KMS-11 (cell line): ENCODE measurements at regions not wholly inside any gene's neighbourhood (a gene's known extent, or its start where the extent isn't known, plus 50 kb on each side); places are given as distances from the start of the nearest gene placed in this dataset.

ENCODE experiments used
- H2AFZ ChIP-seq: fragments of 200-600 bp; sonication (generic); 2 replicates; pipeline ENCODE4 v1.6.1; 2016; ENCODE audit warnings: antibody characterized with exemption, mixed run types, low read depth
- H3K27ac ChIP-seq: fragments of 200-600 bp; sonication (generic); 2 replicates; pipeline ENCODE4 v1.6.1; 2016; ENCODE audit warnings: mild to moderate bottlenecking, mixed run types
- H3K27me3 ChIP-seq: fragments of 200-600 bp; sonication (generic); 2 replicates; pipeline ENCODE4 v1.6.1; 2017; ENCODE audit warnings: mild to moderate bottlenecking, low read depth, mixed run types, moderate library complexity; ENCODE audit not compliant: insufficient read depth
- H3K36me3 ChIP-seq: fragments of 200-600 bp; sonication (generic); 2 replicates; pipeline ENCODE4 v1.6.1; 2017; ENCODE audit warnings: mild to moderate bottlenecking, mixed run types; ENCODE audit not compliant: insufficient read depth
- H3K4me1 ChIP-seq: fragments of 200-600 bp; sonication (generic); 2 replicates; pipeline ENCODE4 v1.6.1; 2016; ENCODE audit warnings: mild to moderate bottlenecking, low read depth, mixed run types; ENCODE audit not compliant: poor library complexity, severe bottlenecking
- H3K4me2 ChIP-seq: fragments of 200-600 bp; sonication (generic); 2 replicates; pipeline ENCODE4 v1.7.0; 2016; ENCODE audit warnings: mild to moderate bottlenecking, mixed run types
- H3K4me3 ChIP-seq: fragments of 200-600 bp; sonication (generic); IDR thresholded peaks from 2 replicates; pipeline ENCODE4 v1.6.1; 2017; ENCODE audit warnings: low read depth, low read length, mixed read lengths; ENCODE audit not compliant: insufficient read depth
- H3K79me2 ChIP-seq: fragments of 200-600 bp; sonication (generic); 2 replicates; pipeline ENCODE4 v1.6.1; 2016; ENCODE audit warnings: low read depth, mixed run types; ENCODE audit not compliant: insufficient read depth
- H3K9ac ChIP-seq: fragments of 200-600 bp; sonication (generic); 2 replicates; pipeline ENCODE4 v1.6.1; 2016; ENCODE audit warnings: mild to moderate bottlenecking, mixed run types
- H4K20me1 ChIP-seq: fragments of 200-600 bp; sonication (generic); 2 replicates; pipeline ENCODE4 v1.6.1; 2016; ENCODE audit warnings: mild to moderate bottlenecking, mixed run types; ENCODE audit not compliant: insufficient read depth
- CTCF ChIP-seq: fragments of 200-600 bp; sonication (generic); conservative IDR thresholded peaks from 2 replicates; pipeline ENCODE4 v1.6.1; 2017; ENCODE audit warnings: low read depth, mild to moderate bottlenecking, antibody characterized with exemption, low read length, moderate library complexity, mixed read lengths

- TF ChIP-seq CTCF: no peak
- Histone ChIP-seq H3K27me3 (no peaks in the 10 kb centered on the region), H3K4me1 (no peaks in the 10 kb centered on the region), H3K9ac (no peak overlapping the region), H3K79me2 (no peaks in the 10 kb centered on the region), H3K4me3 (no peak overlapping the region), H2AFZ (no peak overlapping the region), H3K36me3 (no peaks in the 10 kb centered on the region), H4K20me1 (no peaks in the 10 kb centered on the region), H3K27ac (no peak overlapping the region), H3K4me2 (no peak overlapping the region)
These were observed 74.3 kb upstream of the PHACTR2 start for GRCh38 chr6:143603455-143603854.

- H3K4me2 ChIP-seq: no peak overlapping the region
- H3K4me1 ChIP-seq: no peaks in the 10 kb centered on the region
- H3K4me3 ChIP-seq: no peak overlapping the region
- H3K27me3 ChIP-seq: no peaks in the 10 kb centered on the region
- no peak overlapping the region for H3K9ac ChIP-seq
- no peaks in the 10 kb centered on the region for H3K36me3 ChIP-seq
- no peaks in the 10 kb centered on the region for H3K79me2 ChIP-seq
- no peak overlapping the region for H3K27ac ChIP-seq
- H2AFZ ChIP-seq: no peak overlapping the region
- no peak for TF ChIP-seq CTCF
- H4K20me1 ChIP-seq: no peaks in the 10 kb centered on the region
These were observed 76.3 kb upstream of the PHACTR2 start for GRCh38 chr6:143601504-143601903.

GRCh38 chr6:143600821-143601220, 76.9 kb upstream of the PHACTR2 start:
- no peak for TF ChIP-seq CTCF
- Histone ChIP-seq H3K4me3 (no peak overlapping the region), H3K27me3 (no peaks in the 10 kb centered on the region), H3K79me2 (no peaks in the 10 kb centered on the region), H3K27ac (no peak overlapping the region), H3K4me2 (no peak overlapping the region), H3K4me1 (no peaks in the 10 kb centered on the region), H2AFZ (no peak overlapping the region), H3K9ac (no peak overlapping the region), H3K36me3 (no peaks in the 10 kb centered on the region), H4K20me1 (no peaks in the 10 kb centered on the region)

GRCh38 chr6:143598466-143599080, 79.2 kb upstream of the PHACTR2 start:
- no peak for TF ChIP-seq CTCF
- Histone ChIP-seq H3K27ac (no peak overlapping the region), H3K27me3 (no peaks in the 10 kb centered on the region), H3K4me2 (no peak overlapping the region), H3K9ac (no peak overlapping the region), H3K4me1 (no peaks in the 10 kb centered on the region), H3K79me2 (no peaks in the 10 kb centered on the region), H2AFZ (no peak overlapping the region), H3K36me3 (no peaks in the 10 kb centered on the region), H3K4me3 (no peak overlapping the region), H4K20me1 (no peaks in the 10 kb centered on the region)
